ENCODE measurements at regions not wholly inside any gene's neighbourhood (a gene's known extent, or its start where the extent isn't known, plus 50 kb on each side); places are given as distances from the start of the nearest gene placed in this dataset.
"Not testable (repeated sequence)": the region's sequence is repeated elsewhere in the genome, so short reads cannot be mapped to it uniquely, and the experiment has no call there.

- H3K27me3 ChIP-seq (ENCODE audit: control insufficient read depth, insufficient read depth, low read length); BruUV-seq (replicated peaks); H3K14ac ChIP-seq (replicated peaks; ENCODE audit: low read depth, low read length); POLR2A ChIA-PET (ENCODE audit: unreplicated experiment); H2BK5ac ChIP-seq (ENCODE audit: low read depth, low read length, poor library complexity, severe bottlenecking); H3K27ac ChIP-seq (ENCODE audit: insufficient read depth, low read length); H3K23ac ChIP-seq (ENCODE audit: low read depth, low read length); H3K79me1 ChIP-seq (ENCODE audit: low read depth in 1 of 2, low read length in 2 of 2); H4K8ac ChIP-seq (ENCODE audit: low read depth in 2 of 2, low read length in 2 of 2); H3K36me3 ChIP-seq (ENCODE audit: control insufficient read depth, insufficient read depth, low read length); H4K91ac ChIP-seq (ENCODE audit: insufficient read depth, low read depth, low read length); dilution Hi-C loops (cut with HindIII; ENCODE audit: low sequenced_read_pairs, unreplicated experiment); ATAC-seq (ENCODE audit: low read depth); in situ Hi-C loops (cut with MboI; ENCODE audit: low sequenced_read_pairs); H3K4ac ChIP-seq (ENCODE audit: low read depth, low read length); H3K9me1 ChIP-seq (ENCODE audit: insufficient read depth, low read length); H3K56ac ChIP-seq (ENCODE audit: extremely low read depth, insufficient read depth, low read length); H2AFZ ChIP-seq (replicated peaks; ENCODE audit: low read length, poor library complexity); CTCF ChIA-PET; H3K4me2 ChIP-seq (ENCODE audit: low read depth, low read length); H3K9ac ChIP-seq (ENCODE audit: low read depth, low read length); H3K4me3 ChIP-seq (ENCODE audit: insufficient read depth, low read depth, low read length); H2AK5ac ChIP-seq (ENCODE audit: low read depth, low read length); H4K20me1 ChIP-seq (ENCODE audit: insufficient read depth, low read length); intact Hi-C loops (cut with micrococcal nuclease); H2BK20ac ChIP-seq (ENCODE audit: low read depth, low read length); H2BK120ac ChIP-seq (ENCODE audit: low read depth, low read length); H2AK9ac ChIP-seq (replicated peaks; ENCODE audit: low read depth, low read length, poor library complexity); H2BK15ac ChIP-seq (ENCODE audit: low read depth, low read length); H3K4me1 ChIP-seq (ENCODE audit: control insufficient read depth, insufficient read depth, low read length); DNase-seq; H3K18ac ChIP-seq (ENCODE audit: low read depth, low read length); H4K5ac ChIP-seq (ENCODE audit: low read depth, low read length): not testable (repeated sequence)
- WGBS, 2 experiments (ENCODE audit: extremely low coverage in 2 of 2, insufficient read length in 1 of 2), result no CpG with 5 or more reads among the region's 5 CpGs
- H3K9me3 ChIP-seq (ENCODE audit: control insufficient read depth, insufficient read depth, low read length), result peaks cover 59% of the 10 kb centered on the region
These were observed 337.4 kb downstream of the BCL11B start for GRCh38 chr14:98934569-98934968.

Data from IMR-90 (cell line).